ENCODE measurements at regions not wholly inside any gene's neighbourhood (a gene's known extent, or its start where the extent isn't known, plus 50 kb on each side); places are given as distances from the start of the nearest gene placed in this dataset.

GRCh38 chr22:19598054-19598855 is 74.0 kb upstream of the CLDN5 start (continued):
- TF ChIP-seq, protein P1, sequence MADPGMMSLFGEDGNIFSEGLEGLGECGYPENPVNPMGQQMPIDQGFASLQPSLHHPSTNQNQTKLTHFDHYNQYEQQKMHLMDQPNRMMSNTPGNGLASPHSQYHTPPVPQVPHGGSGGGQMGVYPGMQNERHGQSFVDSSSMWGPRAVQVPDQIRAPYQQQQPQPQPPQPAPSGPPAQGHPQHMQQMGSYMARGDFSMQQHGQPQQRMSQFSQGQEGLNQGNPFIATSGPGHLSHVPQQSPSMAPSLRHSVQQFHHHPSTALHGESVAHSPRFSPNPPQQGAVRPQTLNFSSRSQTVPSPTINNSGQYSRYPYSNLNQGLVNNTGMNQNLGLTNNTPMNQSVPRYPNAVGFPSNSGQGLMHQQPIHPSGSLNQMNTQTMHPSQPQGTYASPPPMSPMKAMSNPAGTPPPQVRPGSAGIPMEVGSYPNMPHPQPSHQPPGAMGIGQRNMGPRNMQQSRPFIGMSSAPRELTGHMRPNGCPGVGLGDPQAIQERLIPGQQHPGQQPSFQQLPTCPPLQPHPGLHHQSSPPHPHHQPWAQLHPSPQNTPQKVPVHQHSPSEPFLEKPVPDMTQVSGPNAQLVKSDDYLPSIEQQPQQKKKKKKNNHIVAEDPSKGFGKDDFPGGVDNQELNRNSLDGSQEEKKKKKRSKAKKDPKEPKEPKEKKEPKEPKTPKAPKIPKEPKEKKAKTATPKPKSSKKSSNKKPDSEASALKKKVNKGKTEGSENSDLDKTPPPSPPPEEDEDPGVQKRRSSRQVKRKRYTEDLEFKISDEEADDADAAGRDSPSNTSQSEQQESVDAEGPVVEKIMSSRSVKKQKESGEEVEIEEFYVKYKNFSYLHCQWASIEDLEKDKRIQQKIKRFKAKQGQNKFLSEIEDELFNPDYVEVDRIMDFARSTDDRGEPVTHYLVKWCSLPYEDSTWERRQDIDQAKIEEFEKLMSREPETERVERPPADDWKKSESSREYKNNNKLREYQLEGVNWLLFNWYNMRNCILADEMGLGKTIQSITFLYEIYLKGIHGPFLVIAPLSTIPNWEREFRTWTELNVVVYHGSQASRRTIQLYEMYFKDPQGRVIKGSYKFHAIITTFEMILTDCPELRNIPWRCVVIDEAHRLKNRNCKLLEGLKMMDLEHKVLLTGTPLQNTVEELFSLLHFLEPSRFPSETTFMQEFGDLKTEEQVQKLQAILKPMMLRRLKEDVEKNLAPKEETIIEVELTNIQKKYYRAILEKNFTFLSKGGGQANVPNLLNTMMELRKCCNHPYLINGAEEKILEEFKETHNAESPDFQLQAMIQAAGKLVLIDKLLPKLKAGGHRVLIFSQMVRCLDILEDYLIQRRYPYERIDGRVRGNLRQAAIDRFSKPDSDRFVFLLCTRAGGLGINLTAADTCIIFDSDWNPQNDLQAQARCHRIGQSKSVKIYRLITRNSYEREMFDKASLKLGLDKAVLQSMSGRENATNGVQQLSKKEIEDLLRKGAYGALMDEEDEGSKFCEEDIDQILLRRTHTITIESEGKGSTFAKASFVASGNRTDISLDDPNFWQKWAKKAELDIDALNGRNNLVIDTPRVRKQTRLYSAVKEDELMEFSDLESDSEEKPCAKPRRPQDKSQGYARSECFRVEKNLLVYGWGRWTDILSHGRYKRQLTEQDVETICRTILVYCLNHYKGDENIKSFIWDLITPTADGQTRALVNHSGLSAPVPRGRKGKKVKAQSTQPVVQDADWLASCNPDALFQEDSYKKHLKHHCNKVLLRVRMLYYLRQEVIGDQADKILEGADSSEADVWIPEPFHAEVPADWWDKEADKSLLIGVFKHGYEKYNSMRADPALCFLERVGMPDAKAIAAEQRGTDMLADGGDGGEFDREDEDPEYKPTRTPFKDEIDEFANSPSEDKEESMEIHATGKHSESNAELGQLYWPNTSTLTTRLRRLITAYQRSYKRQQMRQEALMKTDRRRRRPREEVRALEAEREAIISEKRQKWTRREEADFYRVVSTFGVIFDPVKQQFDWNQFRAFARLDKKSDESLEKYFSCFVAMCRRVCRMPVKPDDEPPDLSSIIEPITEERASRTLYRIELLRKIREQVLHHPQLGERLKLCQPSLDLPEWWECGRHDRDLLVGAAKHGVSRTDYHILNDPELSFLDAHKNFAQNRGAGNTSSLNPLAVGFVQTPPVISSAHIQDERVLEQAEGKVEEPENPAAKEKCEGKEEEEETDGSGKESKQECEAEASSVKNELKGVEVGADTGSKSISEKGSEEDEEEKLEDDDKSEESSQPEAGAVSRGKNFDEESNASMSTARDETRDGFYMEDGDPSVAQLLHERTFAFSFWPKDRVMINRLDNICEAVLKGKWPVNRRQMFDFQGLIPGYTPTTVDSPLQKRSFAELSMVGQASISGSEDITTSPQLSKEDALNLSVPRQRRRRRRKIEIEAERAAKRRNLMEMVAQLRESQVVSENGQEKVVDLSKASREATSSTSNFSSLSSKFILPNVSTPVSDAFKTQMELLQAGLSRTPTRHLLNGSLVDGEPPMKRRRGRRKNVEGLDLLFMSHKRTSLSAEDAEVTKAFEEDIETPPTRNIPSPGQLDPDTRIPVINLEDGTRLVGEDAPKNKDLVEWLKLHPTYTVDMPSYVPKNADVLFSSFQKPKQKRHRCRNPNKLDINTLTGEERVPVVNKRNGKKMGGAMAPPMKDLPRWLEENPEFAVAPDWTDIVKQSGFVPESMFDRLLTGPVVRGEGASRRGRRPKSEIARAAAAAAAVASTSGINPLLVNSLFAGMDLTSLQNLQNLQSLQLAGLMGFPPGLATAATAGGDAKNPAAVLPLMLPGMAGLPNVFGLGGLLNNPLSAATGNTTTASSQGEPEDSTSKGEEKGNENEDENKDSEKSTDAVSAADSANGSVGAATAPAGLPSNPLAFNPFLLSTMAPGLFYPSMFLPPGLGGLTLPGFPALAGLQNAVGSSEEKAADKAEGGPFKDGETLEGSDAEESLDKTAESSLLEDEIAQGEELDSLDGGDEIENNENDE (IDR thresholded peaks at IDR 0.05; ENCODE audit: low read depth, low read length), result peak; percentile 7
- peak; percentile 74; the same call in 1 of the 2 replicates for TF ChIP-seq E2F5 (CRISPR knock-in tag; IDR thresholded peaks at IDR 0.05)
- 0 out of 2 replicates have a peak, but pooled peaks have one; percentile 54 for TF ChIP-seq CBFB (CRISPR knock-in tag; IDR thresholded peaks at IDR 0.05)
- TF ChIP-seq MECOM (CRISPR knock-in tag; IDR thresholded peaks at IDR 0.05), result no peak
- no peak for TF ChIP-seq HMG20A (CRISPR knock-in tag; conservative IDR thresholded peaks at IDR 0.05)
